ENCODE measurements at regions not wholly inside any gene's neighbourhood (a gene's known extent, or its start where the extent isn't known, plus 50 kb on each side); places are given as distances from the start of the nearest gene placed in this dataset.

- Histone ChIP-seq H2AFZ (no peak overlapping the region), H3K27me3 (no peaks in the 10 kb centered on the region), H3K79me2 (no peaks in the 10 kb centered on the region), H3K27ac (no peak overlapping the region), H3K9me2 (replicated peaks; ENCODE audit: insufficient read depth) (no peaks in the 10 kb centered on the region), H3K4me3 (no peak overlapping the region), H3K4me2 (no peak overlapping the region), H3K36me3 (replicated peaks; ENCODE audit: insufficient read depth, low read depth) (no peaks in the 10 kb centered on the region), H3K4me1 (ENCODE audit: insufficient read depth) (no peaks in the 10 kb centered on the region), H4K20me1 (ENCODE audit: insufficient read depth, poor library complexity, severe bottlenecking) (no peaks in the 10 kb centered on the region), H3K9me3 (ENCODE audit: low read depth) (no peaks in the 10 kb centered on the region)
- no peak for TF ChIP-seq EZH2phosphoT487 (IDR thresholded peaks at IDR 0.05; ENCODE audit: low read depth, severe bottlenecking, unreplicated experiment)
- TF ChIP-seq CTCF (IDR thresholded peaks at IDR 0.05; ENCODE audit: poor library complexity) = no peak
- TF ChIP-seq EZH2 (IDR thresholded peaks at IDR 0.05; ENCODE audit: borderline replicate concordance) = no peak
- WGBS (ENCODE audit: low lambda C conversion rate, missing lambda C conversion rate) = 86% methylated on average over 1 of the region's 1 CpG
- DNase-seq (ENCODE audit: low spot score) = no peak
These were observed 74.9 kb upstream of the SOD3 start for GRCh38 chr4:24720436-24720835.

- Histone ChIP-seq H3K9me3 (ENCODE audit: low read depth) (no peaks in the 10 kb centered on the region), H3K27ac (no peak overlapping the region), H3K4me1 (ENCODE audit: insufficient read depth) (no peaks in the 10 kb centered on the region), H3K4me2 (no peak overlapping the region), H3K9me2 (replicated peaks; ENCODE audit: insufficient read depth) (no peaks in the 10 kb centered on the region), H3K27me3 (no peaks in the 10 kb centered on the region), H3K36me3 (replicated peaks; ENCODE audit: insufficient read depth, low read depth) (no peaks in the 10 kb centered on the region), H4K20me1 (ENCODE audit: insufficient read depth, poor library complexity, severe bottlenecking) (no peaks in the 10 kb centered on the region), H3K4me3 (no peak overlapping the region), H3K79me2 (no peaks in the 10 kb centered on the region), H2AFZ (no peak overlapping the region)
- no peak for TF ChIP-seq CTCF (IDR thresholded peaks at IDR 0.05; ENCODE audit: poor library complexity)
- no peak for TF ChIP-seq EZH2phosphoT487 (IDR thresholded peaks at IDR 0.05; ENCODE audit: low read depth, severe bottlenecking, unreplicated experiment)
- no peak for TF ChIP-seq EZH2 (IDR thresholded peaks at IDR 0.05; ENCODE audit: borderline replicate concordance)
- DNase-seq (ENCODE audit: low spot score) = no peak
- whole genome bisulfite sequencing (ENCODE audit: low lambda C conversion rate, missing lambda C conversion rate) = 62% methylated on average over 2 of the region's 2 CpGs
These were observed 74.4 kb upstream of the SOD3 start for GRCh38 chr4:24720979-24721378.

- Histone ChIP-seq H4K20me1 (ENCODE audit: insufficient read depth, poor library complexity, severe bottlenecking) (no peaks in the 10 kb centered on the region), H3K9me2 (replicated peaks; ENCODE audit: insufficient read depth) (no peaks in the 10 kb centered on the region), H3K4me1 (ENCODE audit: insufficient read depth) (no peaks in the 10 kb centered on the region), H3K27ac (no peak overlapping the region), H3K79me2 (no peaks in the 10 kb centered on the region), H3K9me3 (ENCODE audit: low read depth) (no peaks in the 10 kb centered on the region), H2AFZ (no peak overlapping the region), H3K4me3 (no peak overlapping the region), H3K27me3 (no peaks in the 10 kb centered on the region), H3K4me2 (no peak overlapping the region), H3K36me3 (replicated peaks; ENCODE audit: insufficient read depth, low read depth) (no peaks in the 10 kb centered on the region)
- DNase-seq (ENCODE audit: low spot score) = no peak
- TF ChIP-seq EZH2phosphoT487 (IDR thresholded peaks at IDR 0.05; ENCODE audit: low read depth, severe bottlenecking, unreplicated experiment) = no peak
- TF ChIP-seq EZH2 (IDR thresholded peaks at IDR 0.05; ENCODE audit: borderline replicate concordance) = no peak
- TF ChIP-seq CTCF (IDR thresholded peaks at IDR 0.05; ENCODE audit: poor library complexity) = no peak
- WGBS (ENCODE audit: low lambda C conversion rate, missing lambda C conversion rate) = 97% methylated on average over 4 of the region's 4 CpGs
These were observed 73.3 kb upstream of the SOD3 start for GRCh38 chr4:24722026-24722568.

Measured in hepatocyte (in vitro differentiated cells).